RWPE2 (cell line): ENCODE measurements at regions not wholly inside any gene's neighbourhood (a gene's known extent, or its start where the extent isn't known, plus 50 kb on each side); places are given as distances from the start of the nearest gene placed in this dataset.

ENCODE experiments used
- ATAC-seq: fragments of 200-7000 bp; cut with Tn5 transposase; 3 replicates; pipeline ENCODE4 v1.9.1; 2021; ENCODE audit warnings: low read depth
- DNase-seq: peaks from one replicate; pipeline ENCODE4 v3.0.0-alpha.2; 2020; ENCODE audit warnings: low spot score
- H3K27ac ChIP-seq: fragments of 450-650 bp; 2 replicates; pipeline ENCODE4 v1.5.1; 2017; ENCODE audit warnings: mild to moderate bottlenecking; ENCODE audit not compliant: poor library complexity, severe bottlenecking
- H3K27me3 ChIP-seq: fragments of 250-450 bp; sonication (Bioruptor Pico); 2 replicates; pipeline ENCODE4 v1.5.1; 2021; ENCODE audit warnings: mild to moderate bottlenecking, moderate library complexity; ENCODE audit not compliant: insufficient read depth, poor library complexity, severe bottlenecking
- H3K36me3 ChIP-seq: fragments of 250-450 bp; sonication (Bioruptor Pico); 2 replicates; pipeline ENCODE4 v1.5.1; 2020; ENCODE audit warnings: low read depth, mild to moderate bottlenecking, moderate library complexity
- H3K4me1 ChIP-seq: fragments of 250-450 bp; sonication (Bioruptor Pico); 2 replicates; pipeline ENCODE4 v1.5.1; 2021; ENCODE audit warnings: mild to moderate bottlenecking, moderate library complexity; ENCODE audit not compliant: insufficient read depth, poor library complexity, severe bottlenecking
- H3K4me3 ChIP-seq: fragments of 250-450 bp; sonication (Bioruptor Pico); 2 replicates; pipeline ENCODE4 v1.5.1; 2021; ENCODE audit warnings: mild to moderate bottlenecking, moderate library complexity; ENCODE audit not compliant: severe bottlenecking
- H3K9me3 ChIP-seq: fragments of 250-450 bp; sonication (Bioruptor Pico); 2 replicates; pipeline ENCODE4 v1.5.1; 2021; ENCODE audit warnings: mild to moderate bottlenecking, moderate library complexity; ENCODE audit not compliant: severe bottlenecking
- CTCF ChIP-seq: fragments of 450-650 bp; IDR thresholded peaks from one replicate; pipeline ENCODE4 v1.5.1; 2017; ENCODE audit warnings: mild to moderate bottlenecking, moderate library complexity; ENCODE audit not compliant: poor library complexity, severe bottlenecking

- Histone ChIP-seq H3K36me3 (no peaks in the 10 kb centered on the region), H3K27me3 (no peaks in the 10 kb centered on the region), H3K4me1 (peaks cover 9% of the 10 kb centered on the region), H3K4me3 (no peak overlapping the region), H3K27ac (no peak overlapping the region), H3K9me3 (peaks cover 5% of the 10 kb centered on the region)
- ATAC-seq: no peak
- no peak for TF ChIP-seq CTCF
- DNase-seq: no peak
Observed at GRCh38 chr12:76232013-76232412, 116.2 kb downstream of the BBS10 start.

DNA sequence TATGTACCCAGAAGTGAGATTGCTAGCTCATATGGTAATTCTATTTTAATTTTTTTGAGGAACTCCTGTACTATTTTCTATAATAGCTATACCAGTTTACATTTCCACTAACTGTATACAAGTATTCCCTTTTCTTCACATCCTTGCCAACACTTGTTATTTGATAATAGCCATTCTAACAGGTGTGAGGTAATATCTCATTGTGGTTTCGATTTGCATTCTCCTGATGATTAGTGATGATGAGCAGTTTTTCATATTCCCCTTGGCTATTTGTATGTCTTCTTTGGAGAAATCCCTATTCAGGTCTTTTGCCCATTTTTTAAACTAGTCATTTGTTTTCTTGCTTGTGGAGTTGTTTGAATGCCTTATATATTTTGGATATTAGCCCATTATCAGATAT, 121.3 kb downstream of the BBS10 start:
- no peak for TF ChIP-seq CTCF
- peaks cover 9% of the 10 kb centered on the region for H3K4me1 ChIP-seq
- H3K9me3 ChIP-seq: peaks cover 5% of the 10 kb centered on the region
- H3K36me3 ChIP-seq: no peaks in the 10 kb centered on the region
- no peak for DNase-seq
- no peak overlapping the region for H3K4me3 ChIP-seq
- H3K27me3 ChIP-seq: no peaks in the 10 kb centered on the region
- peak; percentile 31; the same call in 1 of the 3 replicates for ATAC-seq
- H3K27ac ChIP-seq: no peak overlapping the region

DNA sequence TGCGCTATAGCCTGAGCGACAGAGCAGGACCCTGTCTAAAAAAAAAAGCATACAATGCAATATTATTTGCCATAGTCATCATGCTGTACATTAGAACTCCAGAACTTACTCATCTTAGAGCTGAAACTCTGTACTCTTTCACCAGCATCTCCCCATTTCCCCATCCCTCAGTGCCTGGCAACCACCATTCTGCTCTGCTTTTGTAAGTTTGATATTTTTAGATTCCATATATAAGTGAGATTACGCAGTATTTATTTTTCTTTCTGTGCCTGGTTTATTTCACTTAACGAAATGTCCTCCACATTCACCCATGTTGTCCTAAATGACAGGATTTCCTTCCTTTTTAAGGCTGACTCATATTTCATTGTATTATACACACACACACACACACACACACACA, 121.8 kb downstream of the BBS10 start:
- Histone ChIP-seq H3K36me3 (no peaks in the 10 kb centered on the region), H3K27me3 (no peaks in the 10 kb centered on the region), H3K4me1 (peaks cover 9% of the 10 kb centered on the region), H3K9me3 (no peaks in the 10 kb centered on the region), H3K4me3 (no peak overlapping the region), H3K27ac (no peak overlapping the region)
- TF ChIP-seq CTCF: no peak
- ATAC-seq (no peak), DNase-seq (no peak)

- no peak overlapping the region for H3K4me3 ChIP-seq
- no peak overlapping the region for H3K27ac ChIP-seq
- no peaks in the 10 kb centered on the region for H3K27me3 ChIP-seq
- no peak for TF ChIP-seq CTCF
- peaks cover 27% of the 10 kb centered on the region for H3K4me1 ChIP-seq
- ATAC-seq (no peak), DNase-seq (no peak)
- H3K9me3 ChIP-seq: no peaks in the 10 kb centered on the region
- H3K36me3 ChIP-seq: no peaks in the 10 kb centered on the region
Observed at GRCh38 chr12:76223869-76224268, 124.3 kb downstream of the BBS10 start.

- Histone ChIP-seq H3K27me3 (no peaks in the 10 kb centered on the region), H3K36me3 (no peaks in the 10 kb centered on the region), H3K27ac (peak overlapping the region; percentile 47), H3K4me1 (peaks cover 18% of the 10 kb centered on the region), H3K9me3 (no peaks in the 10 kb centered on the region), H3K4me3 (no peak overlapping the region)
- ATAC-seq: peak; percentile 46; the same call in 1 of the 3 replicates
- TF ChIP-seq CTCF: no peak
- no peak for DNase-seq
Observed at GRCh38 chr12:76220980-76221379, 127.2 kb downstream of the BBS10 start.
